ENCODE measurements at regions not wholly inside any gene's neighbourhood (a gene's known extent, or its start where the extent isn't known, plus 50 kb on each side); places are given as distances from the start of the nearest gene placed in this dataset.

GRCh38 chr4:14833053-14833452, 169.2 kb upstream of the CPEB2 start:
- Histone ChIP-seq H3K9me2 (ENCODE audit: insufficient read depth) (no peaks in the 10 kb centered on the region), H3K4me3 (no peak overlapping the region), H3K4me2 (no peak overlapping the region), H3K4me1 (ENCODE audit: insufficient read depth) (no peaks in the 10 kb centered on the region), H3K36me3 (ENCODE audit: insufficient read depth) (no peaks in the 10 kb centered on the region), H3F3A (replicated peaks; ENCODE audit: low read depth) (no peaks in the 10 kb centered on the region), H3K27ac (ENCODE audit: low read depth) (no peak overlapping the region), H4K20me1 (replicated peaks; ENCODE audit: insufficient read depth) (no peaks in the 10 kb centered on the region), H3K79me2 (replicated peaks; ENCODE audit: insufficient read depth) (no peaks in the 10 kb centered on the region), H3K27me3 (ENCODE audit: insufficient read depth) (no peaks in the 10 kb centered on the region), H2AFZ (no peak overlapping the region)
- TF ChIP-seq ETS1 (IDR thresholded peaks at IDR 0.05) (no peak), CTCF (conservative IDR thresholded peaks at IDR 0.05; ENCODE audit: low read depth in 2 of 2) (no peak), STAT1 (IDR thresholded peaks at IDR 0.05; ENCODE audit: unreplicated experiment) (no peak), ZNF462 (CRISPR knock-in tag; IDR thresholded peaks at IDR 0.05) (no peak), EZH2phosphoT487 (IDR thresholded peaks at IDR 0.05; ENCODE audit: unreplicated experiment) (no peak), NANOG (IDR thresholded peaks at IDR 0.05; ENCODE audit: borderline replicate concordance) (no peak)
- no peaks in the 10 kb centered on the region for H3K36me3 Mint-ChIP-seq (ENCODE audit: low read depth)
- DNase-seq (ENCODE audit: low spot score) (no peak), ATAC-seq (no peak)
- H3K4me3 Mint-ChIP-seq: no peak overlapping the region
- H3K4me1 Mint-ChIP-seq: no peaks in the 10 kb centered on the region
- H3K27me3 Mint-ChIP-seq (ENCODE audit: insufficient read depth, low read depth, poor library complexity): peaks cover 2% of the 10 kb centered on the region
- H3K9me3 Mint-ChIP-seq: no peaks in the 10 kb centered on the region
- H3K27ac Mint-ChIP-seq: no peak overlapping the region

All from GM23338 (cell line).